Neural cell (in vitro differentiated cells): ENCODE measurements at regions not wholly inside any gene's neighbourhood (a gene's known extent, or its start where the extent isn't known, plus 50 kb on each side); places are given as distances from the start of the nearest gene placed in this dataset.

ENCODE experiments used
- H2AFZ ChIP-seq: fragments of 200-600, 300-800 bp; sonication (generic), shearing (Covaris generic); 2 replicates; pipeline ENCODE4 v1.6.0; 2014; ENCODE audit warnings: low read depth, mild to moderate bottlenecking, antibody characterized with exemption, low read length, moderate library complexity
- H3F3A ChIP-seq: fragments of 200-600 bp; shearing (Covaris generic); 2 replicates; pipeline ENCODE4 v1.6.1; 2016; ENCODE audit warnings: mild to moderate bottlenecking, moderate library complexity, mixed read lengths, antibody characterized with exemption, low read length; ENCODE audit not compliant: insufficient read depth, poor library complexity, severe bottlenecking
- H3K27ac ChIP-seq: fragments of 200-600, 300-800 bp; sonication (generic), shearing (Covaris generic); 2 replicates; pipeline ENCODE4 v1.5.1; 2014; ENCODE audit warnings: mild to moderate bottlenecking, low read length, moderate library complexity
- H3K27me3 ChIP-seq: fragments of 300-800, 200-600 bp; sonication (generic), shearing (Covaris generic); 2 replicates; pipeline ENCODE4 v1.6.0; 2014; ENCODE audit warnings: mild to moderate bottlenecking, low read depth, low read length, moderate library complexity; ENCODE audit not compliant: insufficient read depth
- H3K36me3 ChIP-seq: fragments of 300-800, 200-600 bp; sonication (generic), shearing (Covaris generic); 2 replicates; pipeline ENCODE4 v1.5.1; 2014; ENCODE audit warnings: mild to moderate bottlenecking, antibody characterized with exemption, low read length, moderate library complexity; ENCODE audit not compliant: insufficient read depth
- H3K4me2 ChIP-seq: fragments of 300-800, 200-600 bp; sonication (generic), shearing (Covaris generic); 2 replicates; pipeline ENCODE4 v1.6.0; 2014; ENCODE audit warnings: mild to moderate bottlenecking, low read length
- H3K4me3 ChIP-seq: fragments of 300-800, 200-600 bp; sonication (generic), shearing (Covaris generic); 2 replicates; pipeline ENCODE4 v1.5.1; 2014; ENCODE audit warnings: mild to moderate bottlenecking, low read length, moderate library complexity
- H3K79me2 ChIP-seq: fragments of 200-600 bp; shearing (Covaris generic); replicated peaks from 2 replicates; pipeline ENCODE4 v1.6.0; 2014; ENCODE audit warnings: mild to moderate bottlenecking, low read length, moderate library complexity; ENCODE audit not compliant: insufficient read depth
- H3K9ac ChIP-seq: fragments of 300-800, 200-600 bp; sonication (generic), shearing (Covaris generic); 2 replicates; pipeline ENCODE4 v1.6.1; 2016; ENCODE audit warnings: mild to moderate bottlenecking, low read length, mixed read lengths
- H3K9me2 ChIP-seq: fragments of 200-600 bp; shearing (Covaris generic); 2 replicates; pipeline ENCODE4 v1.6.1; 2016; ENCODE audit warnings: mild to moderate bottlenecking, low read length, mixed read lengths; ENCODE audit not compliant: insufficient read depth
- H3K9me3 ChIP-seq: fragments of 200-600, 300-800 bp; sonication (generic), shearing (Covaris generic); 2 replicates; pipeline ENCODE4 v1.6.1; 2016; ENCODE audit warnings: mild to moderate bottlenecking, mixed run types, low read length, moderate library complexity, mixed read lengths
- H4K20me1 ChIP-seq: fragments of 200-600 bp; shearing (Covaris generic); 2 replicates; pipeline ENCODE4 v1.6.1; 2016; ENCODE audit warnings: mild to moderate bottlenecking, mixed run types; ENCODE audit not compliant: insufficient read depth
- CTCF ChIP-seq: fragments of 450-650 bp; IDR thresholded peaks from 2 replicates; pipeline ENCODE4 v1.5.1; 2014; ENCODE audit warnings: antibody characterized with exemption, mild to moderate bottlenecking, moderate library complexity; ENCODE audit not compliant: poor library complexity, severe bottlenecking
- EP300 ChIP-seq: fragments of 450-650 bp; conservative IDR thresholded peaks from 2 replicates; pipeline ENCODE4 v1.6.1; 2014; ENCODE audit warnings: antibody characterized with exemption, mild to moderate bottlenecking, moderate library complexity; ENCODE audit not compliant: poor library complexity, severe bottlenecking
- EZH2 ChIP-seq: fragments of 200-600, 300-800 bp; shearing (Covaris generic), sonication (generic); IDR thresholded peaks from 2 replicates; pipeline ENCODE4 v1.6.1; 2014; ENCODE audit warnings: antibody characterized with exemption, low read length, borderline replicate concordance, mild to moderate bottlenecking; ENCODE audit not compliant: insufficient read depth, poor library complexity, severe bottlenecking
- MXI1 ChIP-seq: fragments of 450-650 bp; conservative IDR thresholded peaks from 2 replicates; pipeline ENCODE4 v1.6.1; 2014; ENCODE audit warnings: antibody characterized with exemption, mild to moderate bottlenecking; ENCODE audit not compliant: poor library complexity, severe bottlenecking
- POLR2AphosphoS5 ChIP-seq: IDR thresholded peaks from 2 replicates; pipeline ENCODE4 v1.6.1; 2012
- RAD21 ChIP-seq: fragments of 450-650 bp; conservative IDR thresholded peaks from 2 replicates; pipeline ENCODE4 v1.6.1; 2014; ENCODE audit warnings: antibody characterized with exemption, mild to moderate bottlenecking, moderate library complexity
- SMC3 ChIP-seq: fragments of 450-650 bp; conservative IDR thresholded peaks from 2 replicates; pipeline ENCODE4 v1.6.1; 2014; ENCODE audit warnings: antibody characterized with exemption, mild to moderate bottlenecking, moderate library complexity; ENCODE audit not compliant: poor library complexity
- TAF1 ChIP-seq: IDR thresholded peaks from 2 replicates; pipeline ENCODE4 v1.6.1; 2012; ENCODE audit warnings: low read depth
- TF ChIP-seq, protein P1 (sequence below): IDR thresholded peaks from 2 replicates; pipeline ENCODE4 v1.6.1; 2012; ENCODE audit warnings: borderline replicate concordance

DNA sequence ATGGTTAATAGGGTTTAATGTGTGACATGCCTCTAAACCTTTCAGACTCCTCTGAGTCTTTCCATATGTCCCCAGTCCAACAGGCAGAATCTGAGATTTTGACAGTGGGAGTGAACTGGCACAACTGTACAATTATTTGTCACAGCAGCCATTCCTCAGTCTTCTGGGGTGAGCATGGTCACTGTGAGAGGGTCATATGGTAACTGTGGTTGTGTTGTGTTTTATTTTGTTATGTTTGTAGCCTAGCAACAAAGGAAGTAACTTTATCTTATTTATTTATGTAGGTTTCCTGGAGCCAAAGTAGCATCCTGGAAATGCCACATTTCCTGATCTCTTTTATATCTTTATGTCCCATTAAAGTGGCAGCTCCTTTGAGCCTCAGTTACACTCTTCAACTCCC is 1067.9 kb downstream of the TTLL7 start:
- no peak overlapping the region for H3K27ac ChIP-seq

GRCh38 chr1:82927753-82928152 is 1071.2 kb downstream of the TTLL7 start:
- Histone ChIP-seq H3F3A (no peaks in the 10 kb centered on the region), H3K79me2 (no peaks in the 10 kb centered on the region), H2AFZ (no peak overlapping the region), H3K9ac (no peak overlapping the region), H4K20me1 (no peaks in the 10 kb centered on the region), H3K36me3 (no peaks in the 10 kb centered on the region), H3K27me3 (no peaks in the 10 kb centered on the region), H3K27ac (no peak overlapping the region), H3K9me2 (no peaks in the 10 kb centered on the region), H3K9me3 (no peaks in the 10 kb centered on the region), H3K4me3 (no peak overlapping the region), H3K4me2 (no peak overlapping the region)
- TF ChIP-seq EZH2: no peak
- TF ChIP-seq CTCF: no peak
- TF ChIP-seq RAD21: no peak
- TF ChIP-seq TAF1: no peak
- TF ChIP-seq, protein P1, sequence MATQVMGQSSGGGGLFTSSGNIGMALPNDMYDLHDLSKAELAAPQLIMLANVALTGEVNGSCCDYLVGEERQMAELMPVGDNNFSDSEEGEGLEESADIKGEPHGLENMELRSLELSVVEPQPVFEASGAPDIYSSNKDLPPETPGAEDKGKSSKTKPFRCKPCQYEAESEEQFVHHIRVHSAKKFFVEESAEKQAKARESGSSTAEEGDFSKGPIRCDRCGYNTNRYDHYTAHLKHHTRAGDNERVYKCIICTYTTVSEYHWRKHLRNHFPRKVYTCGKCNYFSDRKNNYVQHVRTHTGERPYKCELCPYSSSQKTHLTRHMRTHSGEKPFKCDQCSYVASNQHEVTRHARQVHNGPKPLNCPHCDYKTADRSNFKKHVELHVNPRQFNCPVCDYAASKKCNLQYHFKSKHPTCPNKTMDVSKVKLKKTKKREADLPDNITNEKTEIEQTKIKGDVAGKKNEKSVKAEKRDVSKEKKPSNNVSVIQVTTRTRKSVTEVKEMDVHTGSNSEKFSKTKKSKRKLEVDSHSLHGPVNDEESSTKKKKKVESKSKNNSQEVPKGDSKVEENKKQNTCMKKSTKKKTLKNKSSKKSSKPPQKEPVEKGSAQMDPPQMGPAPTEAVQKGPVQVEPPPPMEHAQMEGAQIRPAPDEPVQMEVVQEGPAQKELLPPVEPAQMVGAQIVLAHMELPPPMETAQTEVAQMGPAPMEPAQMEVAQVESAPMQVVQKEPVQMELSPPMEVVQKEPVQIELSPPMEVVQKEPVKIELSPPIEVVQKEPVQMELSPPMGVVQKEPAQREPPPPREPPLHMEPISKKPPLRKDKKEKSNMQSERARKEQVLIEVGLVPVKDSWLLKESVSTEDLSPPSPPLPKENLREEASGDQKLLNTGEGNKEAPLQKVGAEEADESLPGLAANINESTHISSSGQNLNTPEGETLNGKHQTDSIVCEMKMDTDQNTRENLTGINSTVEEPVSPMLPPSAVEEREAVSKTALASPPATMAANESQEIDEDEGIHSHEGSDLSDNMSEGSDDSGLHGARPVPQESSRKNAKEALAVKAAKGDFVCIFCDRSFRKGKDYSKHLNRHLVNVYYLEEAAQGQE: no peak
- TF ChIP-seq POLR2AphosphoS5: no peak
- TF ChIP-seq EP300: no peak

More for the DNA sequence above, 1067.9 kb downstream of the TTLL7 start:
- TF ChIP-seq TAF1 (no peak), SMC3 (no peak), RAD21 (no peak), EZH2 (no peak), MXI1 (no peak), CTCF (no peak), POLR2AphosphoS5 (no peak), EP300 (no peak)
- TF ChIP-seq, protein P1: no peak
- Histone ChIP-seq H3K27me3 (no peaks in the 10 kb centered on the region), H3F3A (no peaks in the 10 kb centered on the region), H3K9me2 (no peaks in the 10 kb centered on the region), H3K9ac (no peak overlapping the region), H2AFZ (no peak overlapping the region), H3K79me2 (no peaks in the 10 kb centered on the region), H3K4me2 (no peak overlapping the region), H3K4me3 (no peak overlapping the region), H4K20me1 (no peaks in the 10 kb centered on the region), H3K9me3 (no peaks in the 10 kb centered on the region), H3K36me3 (no peaks in the 10 kb centered on the region)
